SU-DHL-6 (cell line): ENCODE measurements at regions not wholly inside any gene's neighbourhood (a gene's known extent, or its start where the extent isn't known, plus 50 kb on each side); places are given as distances from the start of the nearest gene placed in this dataset.

Experiments used
- H2AFZ ChIP-seq: fragments of 200-600 bp; sonication (generic); 2 replicates; pipeline ENCODE4 v1.6.1; 2014; ENCODE audit warnings: low read depth, mild to moderate bottlenecking, moderate library complexity, mixed read lengths, antibody characterized with exemption, low read length; ENCODE audit not compliant: severe bottlenecking
- H3F3A ChIP-seq: fragments of 200-600 bp; shearing (Covaris generic); 2 replicates; pipeline ENCODE4 v1.6.0; 2016; ENCODE audit warnings: antibody characterized with exemption, mild to moderate bottlenecking; ENCODE audit not compliant: insufficient read depth
- H3K27ac ChIP-seq: fragments of 200-600 bp; sonication (generic); 2 replicates; pipeline ENCODE4 v1.5.1; 2016; ENCODE audit warnings: low read depth, mild to moderate bottlenecking, low read length, moderate library complexity, mixed read lengths
- H3K27me3 ChIP-seq: fragments of 200-600 bp; sonication (generic), shearing (Covaris generic); 2 replicates; pipeline ENCODE4 v1.6.0; 2014; ENCODE audit warnings: mild to moderate bottlenecking, low read length
- H3K36me3 ChIP-seq: fragments of 200-600 bp; sonication (generic); 2 replicates; pipeline ENCODE4 v1.6.1; 2014; ENCODE audit warnings: mild to moderate bottlenecking, low read length, mixed read lengths
- H3K4me2 ChIP-seq: fragments of 300-600, 200-600 bp; shearing (Covaris generic), sonication (generic); 2 replicates; pipeline ENCODE4 v1.6.0; 2014; ENCODE audit warnings: low read length, low read depth, mild to moderate bottlenecking; ENCODE audit not compliant: poor library complexity, severe bottlenecking
- H3K4me3 ChIP-seq: fragments of 200-600 bp; sonication (generic); 2 replicates; pipeline ENCODE4 v1.5.1; 2014; ENCODE audit warnings: antibody characterized with exemption, low read length, mild to moderate bottlenecking, mixed read lengths; ENCODE audit not compliant: insufficient read depth, poor library complexity, severe bottlenecking
- H3K79me2 ChIP-seq: fragments of 200-600 bp; sonication (generic); 2 replicates; pipeline ENCODE4 v1.6.1; 2014; ENCODE audit warnings: mild to moderate bottlenecking, low read length, moderate library complexity; ENCODE audit not compliant: insufficient read depth
- H3K9ac ChIP-seq: fragments of 200-600 bp; sonication (generic); 2 replicates; pipeline ENCODE4 v1.7.0; 2014; ENCODE audit warnings: mild to moderate bottlenecking, low read length
- H3K9me2 ChIP-seq: fragments of 200-600 bp; sonication (generic); replicated peaks from 2 replicates; pipeline ENCODE4 v1.6.1; 2014; ENCODE audit warnings: low read length; ENCODE audit not compliant: insufficient read depth
- H3K9me3 ChIP-seq: fragments of 200-600 bp; sonication (generic); 2 replicates; pipeline ENCODE4 v1.6.1; 2014; ENCODE audit warnings: low read length, mixed read lengths; ENCODE audit not compliant: insufficient read depth
- H4K20me1 ChIP-seq: fragments of 200-600 bp; sonication (generic); 2 replicates; pipeline ENCODE4 v1.6.1; 2014; ENCODE audit warnings: low read depth, mild to moderate bottlenecking, antibody characterized with exemption, low read length, moderate library complexity, mixed read lengths
- EZH2phosphoT487 ChIP-seq: fragments of 200-600 bp; sonication (generic), shearing (Covaris generic); conservative IDR thresholded peaks from 2 replicates; pipeline ENCODE4 v1.6.1; 2018; ENCODE audit warnings: mild to moderate bottlenecking, antibody characterized with exemption, low read length, moderate library complexity, mixed read lengths
- TF ChIP-seq, protein P1 (sequence below): fragments of 200-600 bp; sonication (generic); IDR thresholded peaks from one replicate; pipeline ENCODE4 v1.5.1; 2017; ENCODE audit warnings: antibody characterized with exemption, mild to moderate bottlenecking, low read length, moderate library complexity; ENCODE audit not compliant: insufficient read depth, poor library complexity, severe bottlenecking

DNA sequence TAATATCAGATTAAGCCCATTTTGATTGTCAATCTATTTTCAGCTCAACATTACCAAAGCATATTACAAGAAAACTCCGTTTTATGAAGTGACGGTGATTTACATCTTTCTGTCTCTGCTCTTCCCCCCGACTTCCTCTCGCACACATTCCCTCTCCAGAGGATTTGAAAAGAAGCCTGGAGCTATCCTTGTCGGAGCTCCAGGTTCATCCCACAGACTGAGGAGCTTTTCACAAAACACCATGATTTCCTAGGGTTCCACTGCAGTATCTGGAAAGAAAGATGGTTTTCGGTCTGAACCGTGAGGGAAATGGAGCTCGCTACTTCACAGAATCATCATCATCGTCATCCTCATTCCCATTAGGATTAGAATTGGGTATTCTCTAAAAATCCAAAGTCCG lies 655.5 kb upstream of the MGMT start:
- Histone ChIP-seq H3K9me3 (no peaks in the 10 kb centered on the region), H3K27ac (no peak overlapping the region), H4K20me1 (no peaks in the 10 kb centered on the region), H3K4me2 (no peak overlapping the region), H2AFZ (no peak overlapping the region), H3F3A (no peaks in the 10 kb centered on the region), H3K4me3 (no peak overlapping the region), H3K79me2 (no peaks in the 10 kb centered on the region), H3K9ac (no peak overlapping the region), H3K27me3 (no peaks in the 10 kb centered on the region), H3K9me2 (no peaks in the 10 kb centered on the region), H3K36me3 (no peaks in the 10 kb centered on the region)
- no peak for TF ChIP-seq EZH2phosphoT487
- TF ChIP-seq, protein P1, sequence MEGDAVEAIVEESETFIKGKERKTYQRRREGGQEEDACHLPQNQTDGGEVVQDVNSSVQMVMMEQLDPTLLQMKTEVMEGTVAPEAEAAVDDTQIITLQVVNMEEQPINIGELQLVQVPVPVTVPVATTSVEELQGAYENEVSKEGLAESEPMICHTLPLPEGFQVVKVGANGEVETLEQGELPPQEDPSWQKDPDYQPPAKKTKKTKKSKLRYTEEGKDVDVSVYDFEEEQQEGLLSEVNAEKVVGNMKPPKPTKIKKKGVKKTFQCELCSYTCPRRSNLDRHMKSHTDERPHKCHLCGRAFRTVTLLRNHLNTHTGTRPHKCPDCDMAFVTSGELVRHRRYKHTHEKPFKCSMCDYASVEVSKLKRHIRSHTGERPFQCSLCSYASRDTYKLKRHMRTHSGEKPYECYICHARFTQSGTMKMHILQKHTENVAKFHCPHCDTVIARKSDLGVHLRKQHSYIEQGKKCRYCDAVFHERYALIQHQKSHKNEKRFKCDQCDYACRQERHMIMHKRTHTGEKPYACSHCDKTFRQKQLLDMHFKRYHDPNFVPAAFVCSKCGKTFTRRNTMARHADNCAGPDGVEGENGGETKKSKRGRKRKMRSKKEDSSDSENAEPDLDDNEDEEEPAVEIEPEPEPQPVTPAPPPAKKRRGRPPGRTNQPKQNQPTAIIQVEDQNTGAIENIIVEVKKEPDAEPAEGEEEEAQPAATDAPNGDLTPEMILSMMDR: no peak

DNA sequence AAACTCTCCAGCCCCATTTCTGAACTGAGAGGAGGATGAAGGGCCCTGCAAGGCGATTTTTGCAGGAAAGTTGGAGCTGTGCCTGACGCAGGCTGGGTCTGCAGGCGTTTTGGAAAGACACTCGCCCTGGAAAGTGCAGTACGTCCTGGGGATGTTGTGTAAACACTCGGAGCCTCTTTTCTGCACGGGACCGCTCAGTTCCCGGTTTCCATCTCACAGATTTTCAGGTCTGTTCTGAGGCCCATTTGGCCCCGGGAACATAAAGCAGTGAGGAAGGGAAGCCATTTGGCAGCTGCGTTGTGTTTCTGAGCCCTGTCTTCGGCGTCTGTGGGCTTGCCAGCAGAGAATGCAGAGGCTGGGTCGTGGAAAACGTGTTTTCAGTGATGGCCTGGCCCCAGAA lies 655.0 kb upstream of the MGMT start:
- Histone ChIP-seq H2AFZ (no peak overlapping the region), H3K4me3 (no peak overlapping the region), H3K9ac (no peak overlapping the region), H4K20me1 (no peaks in the 10 kb centered on the region), H3K9me3 (no peaks in the 10 kb centered on the region), H3K27ac (no peak overlapping the region), H3F3A (no peaks in the 10 kb centered on the region), H3K4me2 (no peak overlapping the region), H3K9me2 (no peaks in the 10 kb centered on the region), H3K36me3 (no peaks in the 10 kb centered on the region), H3K27me3 (no peaks in the 10 kb centered on the region), H3K79me2 (no peaks in the 10 kb centered on the region)
- no peak for TF ChIP-seq EZH2phosphoT487
- TF ChIP-seq, protein P1: no peak

DNA sequence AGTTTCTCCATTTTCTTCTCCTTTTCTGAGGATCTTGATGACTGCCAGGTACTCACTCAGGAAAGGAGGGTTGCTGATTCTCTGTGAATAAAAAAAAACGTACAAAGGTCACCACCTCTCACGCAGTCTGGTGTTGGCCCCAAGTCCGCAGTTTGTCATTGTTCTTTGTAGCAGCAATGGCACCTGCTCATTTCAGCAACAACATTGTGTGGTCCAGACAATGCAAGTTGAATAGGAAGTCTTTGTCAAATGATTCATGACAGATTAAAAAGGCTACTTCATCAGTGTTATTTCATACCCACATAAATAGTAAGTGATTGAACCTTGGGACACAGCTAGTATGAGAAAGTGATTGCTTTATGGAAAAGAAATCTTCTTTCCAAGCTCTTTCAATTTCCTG lies 653.5 kb upstream of the MGMT start:
- no peaks in the 10 kb centered on the region for H3K9me3 ChIP-seq
- no peak for TF ChIP-seq EZH2phosphoT487
- TF ChIP-seq, protein P1: no peak
- no peak overlapping the region for H3K9ac ChIP-seq
- H3K9me2 ChIP-seq: no peaks in the 10 kb centered on the region
- H3K27me3 ChIP-seq: no peaks in the 10 kb centered on the region
- no peaks in the 10 kb centered on the region for H4K20me1 ChIP-seq
- no peaks in the 10 kb centered on the region for H3F3A ChIP-seq
- H3K4me2 ChIP-seq: no peak overlapping the region
- no peak overlapping the region for H2AFZ ChIP-seq
- no peaks in the 10 kb centered on the region for H3K79me2 ChIP-seq
- H3K36me3 ChIP-seq: no peaks in the 10 kb centered on the region
- no peak overlapping the region for H3K4me3 ChIP-seq
- no peak overlapping the region for H3K27ac ChIP-seq

DNA sequence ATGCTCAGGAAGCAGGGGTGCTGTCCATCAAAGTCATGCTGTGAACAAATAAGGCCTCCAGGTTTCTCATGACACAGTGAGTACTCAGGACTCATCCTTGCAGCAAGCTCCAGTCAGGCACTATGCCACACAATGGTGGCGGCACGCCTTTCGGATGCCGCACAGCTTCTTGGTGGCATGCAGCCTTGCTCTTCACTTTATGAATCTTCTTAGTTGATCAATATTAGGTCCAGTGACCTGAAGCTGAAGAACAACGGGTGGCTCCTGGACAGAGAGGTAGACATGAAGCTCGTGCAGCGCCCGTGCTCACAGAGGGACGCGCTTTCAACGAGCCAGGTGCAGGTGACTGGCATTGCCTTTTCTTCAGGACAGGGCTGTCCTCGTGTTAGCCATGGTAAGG lies 653.0 kb upstream of the MGMT start:
- no peaks in the 10 kb centered on the region for H3K79me2 ChIP-seq
- H3K36me3 ChIP-seq: no peaks in the 10 kb centered on the region
- no peak overlapping the region for H3K4me2 ChIP-seq
- H3K4me3 ChIP-seq: no peak overlapping the region
- no peak for TF ChIP-seq EZH2phosphoT487
- TF ChIP-seq, protein P1: no peak
- H3K27me3 ChIP-seq: no peaks in the 10 kb centered on the region
- H3K9ac ChIP-seq: no peak overlapping the region
- no peak overlapping the region for H3K27ac ChIP-seq
- no peak overlapping the region for H2AFZ ChIP-seq
- H4K20me1 ChIP-seq: no peaks in the 10 kb centered on the region
- no peaks in the 10 kb centered on the region for H3K9me2 ChIP-seq
- H3K9me3 ChIP-seq: no peaks in the 10 kb centered on the region
- no peaks in the 10 kb centered on the region for H3F3A ChIP-seq
